Heart right ventricle (tissue), 16 donors: ENCODE measurements at regions not wholly inside any gene's neighbourhood (a gene's known extent, or its start where the extent isn't known, plus 50 kb on each side); places are given as distances from the start of the nearest gene placed in this dataset.
"Not testable (repeated sequence)": the region's sequence is repeated elsewhere in the genome, so short reads cannot be mapped to it uniquely, and the experiment has no call there.

Experiments
- ATAC-seq, 8 donors: fragments of 200-7000 bp; cut with Tn5 transposase; one replicate each; pipeline ENCODE4 v1.9.1; 2020; ENCODE audit warnings: mild to moderate bottlenecking in 8 of 8, moderate library complexity in 8 of 8, moderate number of reproducible peaks in 1 of 8
- DNase-seq, 2 donors: peaks; one replicate each; pipeline ENCODE4 v3.0.0-alpha.2; 2020
- H3K27ac ChIP-seq, 10 donors: fragments of 200-600 bp; sonication (generic) in 2 of 10; one replicate each; pipeline versions ENCODE4 v1.5.0 to v1.8.0; 2020 to 2022; ENCODE audit warnings: mild to moderate bottlenecking in 3 of 10
- H3K27me3 ChIP-seq, 7 donors: fragments of 200-600 bp; one replicate each; pipeline ENCODE4 v1.8.0; 2021 to 2022; ENCODE audit warnings: mild to moderate bottlenecking in 2 of 7
- H3K36me3 ChIP-seq, 9 donors: fragments of 200-600 bp; sonication (generic) in 1 of 9; one replicate each; pipeline versions ENCODE4 v1.5.0 to v1.8.0; 2020 to 2022; ENCODE audit warnings: mild to moderate bottlenecking in 2 of 9
- H3K4me1 ChIP-seq, 9 donors: fragments of 200-600 bp; sonication (generic) in 1 of 9; one replicate each; pipeline versions ENCODE4 v1.5.0 to v1.8.0; 2020 to 2022; ENCODE audit warnings: mild to moderate bottlenecking in 4 of 9
- H3K4me3 ChIP-seq, 10 donors: fragments of 200-600 bp; sonication (generic) in 2 of 10; one replicate each; pipeline versions ENCODE4 v1.5.0 to v1.8.0; 2020 to 2022; ENCODE audit warnings: mild to moderate bottlenecking in 7 of 10, moderate library complexity in 2 of 10
- H3K9me3 ChIP-seq, 11 donors: fragments of 200-600 bp in 10 of 11; sonication (generic) in 2 of 11; one replicate each; pipeline versions ENCODE4 v1.5.0 to v1.8.0; 2013 to 2022; ENCODE audit warnings: mild to moderate bottlenecking in 2 of 11, control low read depth in 1 of 11, moderate library complexity in 1 of 11
- WGBS, 2 donors: extraction: QIAGEN DNeasy Blood & Tissue Kit; methylation state at CpG; one replicate each; pipeline ENCODE4 v1.1.7; 2013; ENCODE audit warnings: inconsistent platforms in 1 of 2; 5-methylcytosine and 5-hydroxymethylcytosine counted together
- intact Hi-C, 10 donors: fragments of 100-400 bp; cut with DNase I; formaldehyde crosslinking; loops; one replicate each; pipeline versions ENCODE4 v1.11.1 to v1.14.2; 2022
- TF ChIP-seq, protein P1 (sequence below), 9 donors: fragments of 200-600 bp; sonication (generic) in 2 of 9; IDR thresholded peaks; one replicate each; pipeline versions ENCODE4 v1.5.0 to v1.8.0; 2021 to 2022; ENCODE audit warnings: antibody characterized with exemption in 9 of 9, mild to moderate bottlenecking in 5 of 9, moderate library complexity in 1 of 9
- donor health status: Arrhythmogenic right ventricular cardiomyopathy.
- donor health status: ischemic (EF 13 %, LVEDD 7.1; RV severe dilation, severe dysfunction).
- donor health status: healthy with polysubstance abuse.
- donor health status: DM: no; HTN: yes; CAD: no.
- donor health status: DM: no; HTN: no; CAD: no.
- donor health status: ischemic (EF 25% LVEDD 6.9; RV normal size, moderate dysfunction).
- donor health status: ischemic (EF 25% LVEDD 5.7; RV mildly dilated, moderate dysfunction).
- donor health status: healthy.
- donor health status: DM: yes; HTN: yes; CAD: no.
- donor health status: Ischemic cardiomyopathy.
- donor health status: ischemic (EF 35%, LVEDD 5.7; RV mildly dilated, moderate dysfunction).
- donor health status: nonischemic (EF 11% LVEDD 7.7; RV severe dilation, severe dysfunction).
- donor health status: DM: yes; HTN: yes; CAD: no.
- donor health status: PGD.
- donor health status: ischemic (EF 29% LVEDD 5.4; RV normal size, mild dysfunction).
- donor health status: nonischemic (EF 23%, LVEDD 6.1; RV moderate dilation, normal function).

GRCh38 chr5:164139423-164139822 lies 634.0 kb downstream of the MAT2B start:
- WGBS, 2 donors = 83 to 86% methylated on average over 2 of the region's 2 CpGs
- no peak overlapping the region for H3K4me3 ChIP-seq
- no peak overlapping the region for H3K27ac ChIP-seq
- DNase-seq = no peak
- intact Hi-C loops = no loop called here
- H3K9me3 ChIP-seq = no peaks in the 10 kb centered on the region
- TF ChIP-seq, protein P1, sequence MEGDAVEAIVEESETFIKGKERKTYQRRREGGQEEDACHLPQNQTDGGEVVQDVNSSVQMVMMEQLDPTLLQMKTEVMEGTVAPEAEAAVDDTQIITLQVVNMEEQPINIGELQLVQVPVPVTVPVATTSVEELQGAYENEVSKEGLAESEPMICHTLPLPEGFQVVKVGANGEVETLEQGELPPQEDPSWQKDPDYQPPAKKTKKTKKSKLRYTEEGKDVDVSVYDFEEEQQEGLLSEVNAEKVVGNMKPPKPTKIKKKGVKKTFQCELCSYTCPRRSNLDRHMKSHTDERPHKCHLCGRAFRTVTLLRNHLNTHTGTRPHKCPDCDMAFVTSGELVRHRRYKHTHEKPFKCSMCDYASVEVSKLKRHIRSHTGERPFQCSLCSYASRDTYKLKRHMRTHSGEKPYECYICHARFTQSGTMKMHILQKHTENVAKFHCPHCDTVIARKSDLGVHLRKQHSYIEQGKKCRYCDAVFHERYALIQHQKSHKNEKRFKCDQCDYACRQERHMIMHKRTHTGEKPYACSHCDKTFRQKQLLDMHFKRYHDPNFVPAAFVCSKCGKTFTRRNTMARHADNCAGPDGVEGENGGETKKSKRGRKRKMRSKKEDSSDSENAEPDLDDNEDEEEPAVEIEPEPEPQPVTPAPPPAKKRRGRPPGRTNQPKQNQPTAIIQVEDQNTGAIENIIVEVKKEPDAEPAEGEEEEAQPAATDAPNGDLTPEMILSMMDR (IDR thresholded peaks at IDR 0.05) = no peak
- no peaks in the 10 kb centered on the region for H3K36me3 ChIP-seq
- ATAC-seq = no peak
- no peaks in the 10 kb centered on the region for H3K4me1 ChIP-seq
- no peaks in the 10 kb centered on the region for H3K27me3 ChIP-seq

DNA sequence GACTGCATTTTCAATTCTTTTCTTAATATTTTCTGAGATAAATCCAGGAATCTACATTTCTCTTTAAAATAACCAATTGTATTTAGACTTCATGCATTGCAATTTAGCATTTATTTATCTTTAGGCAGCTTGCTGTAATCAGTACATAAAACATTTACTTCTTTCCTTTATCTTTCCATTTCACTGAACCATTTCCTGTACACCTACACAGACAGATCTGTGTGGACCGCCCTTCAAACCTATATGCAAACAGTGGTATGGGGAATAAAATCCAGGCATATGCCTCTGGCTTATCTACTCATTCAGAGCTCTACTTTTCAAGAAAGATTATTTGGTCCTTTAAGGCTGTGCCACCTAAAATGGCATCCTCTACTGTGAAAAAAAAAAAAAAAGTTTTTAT lies 640.0 kb downstream of the MAT2B start:
- DNase-seq = no peak
- Histone ChIP-seq H3K27ac (no peak overlapping the region), H3K27me3 (no peaks in the 10 kb centered on the region), H3K4me3 (no peak overlapping the region), H3K4me1 (no peaks in the 10 kb centered on the region), H3K9me3 (no peaks in the 10 kb centered on the region), H3K36me3 (no peaks in the 10 kb centered on the region)
- no peak for ATAC-seq
- WGBS, 2 donors = 79 to 82% methylated on average over 1 of the region's 1 CpG
- intact Hi-C loops = no loop called here
- TF ChIP-seq, protein P1 (IDR thresholded peaks at IDR 0.05) = no peak

- Histone ChIP-seq H3K27ac (no peak overlapping the region), H3K4me1 (no peaks in the 10 kb centered on the region), H3K27me3 (no peaks in the 10 kb centered on the region), H3K4me3 (no peak overlapping the region), H3K36me3 (no peaks in the 10 kb centered on the region), H3K9me3 (no peaks in the 10 kb centered on the region)
- DNase-seq (no peak), ATAC-seq (no peak)
- TF ChIP-seq, protein P1 (IDR thresholded peaks at IDR 0.05) = no peak
- WGBS, 2 donors = 85 to 90% methylated on average over 4 of the region's 4 CpGs
- intact Hi-C loops = no loop called here
These were observed 640.8 kb downstream of the MAT2B start for GRCh38 chr5:164146223-164146622.

GRCh38 chr5:164148292-164148691 lies 642.9 kb downstream of the MAT2B start:
- no peak for ATAC-seq
- intact Hi-C loops = no loop called here
- DNase-seq = no peak
- H3K27me3 ChIP-seq = no peaks in the 10 kb centered on the region
- TF ChIP-seq, protein P1 (IDR thresholded peaks at IDR 0.05) = no peak
- H3K27ac ChIP-seq = no peak overlapping the region
- H3K4me3 ChIP-seq = no peak overlapping the region
- peaks cover 0 to 4% (median 0%) of the 10 kb centered on the region in 11 donors for H3K9me3 ChIP-seq
- H3K36me3 ChIP-seq = no peaks in the 10 kb centered on the region
- 65 to 72% methylated on average over 4 of the region's 4 CpGs for WGBS, 2 donors
- no peaks in the 10 kb centered on the region for H3K4me1 ChIP-seq

DNA sequence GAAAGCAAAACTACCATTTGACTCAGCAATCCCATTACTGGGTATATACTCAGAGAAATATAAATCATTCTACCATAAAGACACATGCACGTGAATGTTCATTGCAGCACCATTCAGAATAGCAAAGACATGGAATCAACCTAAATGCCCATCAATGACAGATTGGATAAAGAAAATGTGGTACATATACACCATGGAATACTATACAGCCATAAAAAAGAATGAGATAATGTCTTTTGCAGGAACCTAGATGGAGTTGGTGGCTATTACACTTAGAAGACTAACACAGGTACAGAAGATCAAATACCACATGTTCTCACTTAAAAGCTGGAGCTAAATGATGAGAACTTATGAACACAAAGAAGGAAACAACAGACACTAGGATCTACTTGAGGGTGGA lies 647.1 kb downstream of the MAT2B start:
- H3K9me3 ChIP-seq, intact Hi-C loops: not testable (repeated sequence)
- 86 to 93% methylated on average over 1 of the region's 1 CpG for WGBS, 2 donors

More for the DNA sequence above, 647.1 kb downstream of the MAT2B start:
- ATAC-seq, H3K4me3 ChIP-seq, H3K36me3 ChIP-seq, H3K27me3 ChIP-seq, DNase-seq, H3K27ac ChIP-seq, H3K4me1 ChIP-seq: not testable (repeated sequence)
